Keratinocyte (primary cell): ENCODE measurements at regions not wholly inside any gene's neighbourhood (a gene's known extent, or its start where the extent isn't known, plus 50 kb on each side); places are given as distances from the start of the nearest gene placed in this dataset.

Experiments
- EZH2 ChIP-seq: IDR thresholded peaks from one replicate; pipeline ENCODE4 v1.6.1; 2012; ENCODE audit warnings: inconsistent platforms, mild to moderate bottlenecking, low read length, moderate library complexity
- TF ChIP-seq, protein P1 (sequence below), 3 experiments: IDR thresholded peaks in 1 of 3; conservative IDR thresholded peaks in 1 of 3; optimal IDR thresholded peaks in 1 of 3; 2 replicates in 2 of 3; 3 replicates in 1 of 3; pipeline versions ENCODE3 to v1.5.1; 2011; ENCODE audit warnings: low read length in 3 of 3, mild to moderate bottlenecking in 3 of 3, moderate library complexity in 2 of 3, control low read depth in 1 of 3, inconsistent platforms in 1 of 3; ENCODE audit not compliant: insufficient read depth in 2 of 3; ENCODE audit errors: extremely low read depth in 1 of 3

DNA sequence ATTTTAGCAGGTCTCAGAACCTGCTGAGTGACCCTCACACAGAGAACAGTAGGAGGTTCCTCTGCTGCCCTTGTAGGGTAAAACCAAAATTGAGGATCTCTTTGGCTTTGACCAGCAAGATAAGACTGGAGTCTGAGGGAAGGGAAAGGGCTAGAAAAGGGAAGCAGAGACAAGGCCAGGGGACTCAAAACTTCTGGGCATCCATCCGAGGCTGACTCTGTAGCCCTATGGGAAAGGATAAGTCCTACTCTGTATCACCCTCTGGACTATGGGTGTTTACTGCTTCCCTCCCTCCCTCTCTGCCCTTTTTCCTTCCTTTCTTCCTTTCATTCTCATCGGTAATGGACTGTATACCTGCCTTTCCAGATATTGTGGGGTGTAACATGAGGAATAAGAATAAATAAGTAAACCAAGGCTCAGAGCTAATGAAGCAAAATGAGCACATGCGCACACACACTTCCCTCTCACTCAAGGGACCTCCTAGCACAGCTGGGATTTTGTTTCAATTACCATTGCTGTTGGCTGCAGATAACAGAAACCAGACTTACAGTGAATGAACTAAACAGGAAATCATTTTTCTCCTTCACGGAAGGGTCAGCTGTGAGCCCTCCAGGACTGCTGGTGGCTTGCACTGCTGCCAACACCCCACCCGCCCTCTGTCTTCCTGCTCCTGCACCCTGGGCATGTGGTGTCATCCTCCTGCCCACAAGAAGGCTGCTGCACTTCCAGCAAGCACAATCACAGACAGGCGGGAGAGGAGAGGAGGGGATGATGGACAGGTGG lies 404.4 kb upstream of the CCDC196 start:
- TF ChIP-seq, protein P1, sequence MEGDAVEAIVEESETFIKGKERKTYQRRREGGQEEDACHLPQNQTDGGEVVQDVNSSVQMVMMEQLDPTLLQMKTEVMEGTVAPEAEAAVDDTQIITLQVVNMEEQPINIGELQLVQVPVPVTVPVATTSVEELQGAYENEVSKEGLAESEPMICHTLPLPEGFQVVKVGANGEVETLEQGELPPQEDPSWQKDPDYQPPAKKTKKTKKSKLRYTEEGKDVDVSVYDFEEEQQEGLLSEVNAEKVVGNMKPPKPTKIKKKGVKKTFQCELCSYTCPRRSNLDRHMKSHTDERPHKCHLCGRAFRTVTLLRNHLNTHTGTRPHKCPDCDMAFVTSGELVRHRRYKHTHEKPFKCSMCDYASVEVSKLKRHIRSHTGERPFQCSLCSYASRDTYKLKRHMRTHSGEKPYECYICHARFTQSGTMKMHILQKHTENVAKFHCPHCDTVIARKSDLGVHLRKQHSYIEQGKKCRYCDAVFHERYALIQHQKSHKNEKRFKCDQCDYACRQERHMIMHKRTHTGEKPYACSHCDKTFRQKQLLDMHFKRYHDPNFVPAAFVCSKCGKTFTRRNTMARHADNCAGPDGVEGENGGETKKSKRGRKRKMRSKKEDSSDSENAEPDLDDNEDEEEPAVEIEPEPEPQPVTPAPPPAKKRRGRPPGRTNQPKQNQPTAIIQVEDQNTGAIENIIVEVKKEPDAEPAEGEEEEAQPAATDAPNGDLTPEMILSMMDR (optimal IDR thresholded peaks at IDR 0.05 in 1 of 3, IDR thresholded peaks at IDR 0.05 in 1 of 3, conservative IDR thresholded peaks at IDR 0.05 in 1 of 3; ENCODE audit: extremely low read depth in 1 of 3, insufficient read depth in 2 of 3, low read length in 3 of 3): no peak
- TF ChIP-seq EZH2: no peak
